NCI-H748 treated with DMSO at 0.1 percent for 48 hours (cell line): ENCODE measurements at regions not wholly inside any gene's neighbourhood (a gene's known extent, or its start where the extent isn't known, plus 50 kb on each side); places are given as distances from the start of the nearest gene placed in this dataset.

Experiments
- DNase-seq: peaks from one replicate; lab custom pipeline; 2025; lab: John Stamatoyannopoulos, UW

- no peak for DNase-seq
These were observed 1558.9 kb downstream of the FAM181B start for GRCh38 chr11:81174646-81175330.

DNA sequence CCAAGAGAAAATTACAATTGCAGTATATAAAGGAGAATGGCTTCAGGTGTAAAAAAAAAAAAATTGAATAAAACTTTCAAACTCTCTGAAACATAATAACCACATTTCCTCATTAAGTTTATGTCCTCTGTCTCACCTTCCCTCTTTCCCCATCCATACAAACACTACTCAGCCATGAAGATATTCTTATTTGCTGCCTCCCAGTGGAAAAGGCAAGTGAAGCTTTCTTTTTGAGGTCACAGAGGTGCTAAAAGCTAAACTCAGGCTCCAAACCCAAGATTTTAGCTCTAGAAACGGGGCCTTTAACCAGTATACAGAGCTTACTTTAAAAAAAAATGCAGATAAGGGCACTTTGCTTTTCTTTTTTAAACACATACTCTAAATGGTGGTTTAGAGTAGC, 1568.5 kb downstream of the FAM181B start:
- no peak for DNase-seq

DNA sequence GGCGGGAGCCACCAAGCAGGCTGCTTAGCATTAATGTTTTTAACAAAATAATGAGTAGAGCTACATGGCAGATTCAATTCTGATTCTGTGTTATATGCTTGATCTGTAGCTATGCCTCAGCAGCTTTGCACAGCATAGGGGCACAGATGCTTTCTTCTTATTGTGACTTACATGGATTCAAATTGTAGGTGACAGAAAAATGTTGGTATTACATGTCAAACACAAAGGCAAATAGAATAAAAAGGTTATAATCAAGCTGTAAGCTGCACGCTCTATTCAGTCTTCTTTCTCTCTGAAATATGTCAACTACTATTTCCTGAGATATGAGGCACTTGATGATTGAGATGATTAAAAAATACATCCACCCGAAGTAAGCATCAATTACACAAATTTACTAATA, 1573.8 kb downstream of the FAM181B start:
- DNase-seq, result no peak

- no peak for DNase-seq
These were observed 1598.1 kb downstream of the FAM181B start for GRCh38 chr11:81135570-81135969.

GRCh38 chr11:81129618-81130017, 1604.0 kb downstream of the FAM181B start:
- DNase-seq, result no peak

DNA sequence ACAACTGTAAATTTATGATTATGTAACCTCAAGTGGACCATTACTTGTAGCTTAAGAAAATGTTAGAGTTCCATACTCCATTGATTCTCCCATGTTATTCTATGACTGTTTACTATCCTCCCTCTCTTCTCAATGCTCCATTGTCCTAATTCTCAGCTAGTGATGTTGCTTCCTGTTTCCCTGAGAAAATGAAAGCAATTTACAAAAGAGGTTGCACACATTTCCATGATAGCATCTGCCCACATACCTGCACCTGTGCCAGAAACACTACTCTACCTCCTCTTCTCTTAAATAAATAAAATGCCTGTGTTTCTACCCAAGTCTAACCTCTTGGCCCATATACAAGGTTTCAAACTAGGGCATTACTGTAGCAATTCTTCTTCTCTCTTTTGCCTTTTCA, 1620.9 kb downstream of the FAM181B start:
- no peak for DNase-seq

GRCh38 chr11:81104051-81104450, 1629.6 kb downstream of the FAM181B start:
- no peak for DNase-seq

GRCh38 chr11:81098471-81098870, 1635.2 kb downstream of the FAM181B start:
- no peak for DNase-seq

GRCh38 chr11:81092522-81092921, 1641.1 kb downstream of the FAM181B start:
- DNase-seq, result no peak

- DNase-seq, result no peak
These were observed 1644.4 kb downstream of the FAM181B start for GRCh38 chr11:81089242-81089641.

- DNase-seq, result no peak
These were observed 1639.6 kb upstream of the TENM4 start for GRCh38 chr11:81080476-81080875.

DNA sequence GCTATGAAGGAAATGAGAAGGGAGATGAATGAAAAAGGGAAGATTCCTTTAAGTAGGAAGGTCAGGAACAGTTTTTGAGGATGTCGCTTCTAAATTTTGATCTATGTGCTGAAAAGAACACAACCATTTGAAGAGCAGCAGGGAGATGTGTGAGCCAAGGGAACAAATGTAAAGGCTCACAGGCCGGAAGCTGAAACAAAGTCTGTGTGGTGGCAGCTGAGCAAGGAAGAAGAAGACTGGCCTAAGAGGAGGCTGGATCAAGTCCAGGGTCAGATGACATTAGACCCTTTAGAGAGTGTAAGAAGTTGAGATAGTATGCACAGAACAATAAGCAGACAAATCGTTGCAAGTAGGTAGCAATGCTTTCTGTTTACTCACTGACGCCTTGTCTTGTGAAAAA, 1631.4 kb upstream of the TENM4 start:
- DNase-seq, result no peak

DNA sequence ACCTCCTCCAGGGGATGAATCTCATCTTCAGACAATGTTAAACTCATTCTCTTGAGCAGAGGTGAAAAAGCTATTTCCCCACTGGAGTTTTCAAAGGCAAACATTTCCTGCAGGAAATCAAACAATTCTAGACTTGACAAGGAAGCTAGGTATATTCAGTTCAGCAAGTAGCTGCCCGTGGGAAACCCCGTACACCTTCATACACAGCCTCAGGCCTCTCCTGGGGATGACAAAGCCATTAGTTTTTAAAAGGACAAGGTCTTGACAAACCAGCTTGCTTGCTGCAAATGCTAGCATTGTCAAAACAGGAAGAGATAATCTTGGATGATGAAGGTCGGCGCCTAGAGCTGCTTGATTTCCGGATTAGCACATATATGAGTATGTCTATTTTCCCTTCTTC, 1630.8 kb upstream of the TENM4 start:
- DNase-seq, result no peak

DNA sequence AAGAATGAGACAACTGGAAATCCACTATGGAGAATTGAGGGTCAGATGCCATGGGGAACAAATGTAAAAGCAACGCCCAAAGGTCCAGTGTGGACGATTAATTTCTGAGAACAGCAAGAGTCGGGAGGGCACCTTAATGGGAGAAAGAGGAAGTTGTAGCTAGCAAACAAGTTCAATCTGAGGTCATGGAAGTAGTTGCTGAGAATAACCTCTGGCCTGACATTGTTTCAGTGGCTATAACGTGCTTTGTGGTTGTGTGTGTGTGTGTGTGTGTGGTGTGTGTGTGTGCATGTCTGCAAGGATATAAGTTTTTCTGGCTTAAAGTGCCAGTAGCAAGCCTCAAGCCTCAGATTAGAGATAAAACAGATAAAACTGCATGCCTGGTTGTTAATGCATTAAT, 1630.1 kb upstream of the TENM4 start:
- no peak for DNase-seq

DNA sequence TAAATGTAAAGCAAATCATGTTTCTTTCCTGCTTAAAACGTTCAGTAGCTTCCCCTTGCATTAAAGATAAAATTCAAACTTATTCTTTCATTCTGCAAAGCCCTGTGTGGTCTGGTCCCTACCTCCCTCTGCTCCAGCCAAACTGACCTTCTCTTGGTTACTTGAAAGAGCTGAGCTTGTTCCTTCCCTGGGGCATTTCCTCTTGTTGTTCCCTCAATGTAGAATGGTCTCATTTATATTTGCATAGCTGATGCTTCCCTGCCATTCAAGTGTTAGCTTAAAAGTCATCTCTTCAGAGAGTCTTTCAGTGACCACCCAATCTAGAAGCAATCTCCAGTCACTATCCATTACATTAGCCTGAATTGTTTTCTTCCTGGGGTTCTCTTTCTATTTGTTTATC, 1618.5 kb upstream of the TENM4 start:
- DNase-seq, result no peak

DNA sequence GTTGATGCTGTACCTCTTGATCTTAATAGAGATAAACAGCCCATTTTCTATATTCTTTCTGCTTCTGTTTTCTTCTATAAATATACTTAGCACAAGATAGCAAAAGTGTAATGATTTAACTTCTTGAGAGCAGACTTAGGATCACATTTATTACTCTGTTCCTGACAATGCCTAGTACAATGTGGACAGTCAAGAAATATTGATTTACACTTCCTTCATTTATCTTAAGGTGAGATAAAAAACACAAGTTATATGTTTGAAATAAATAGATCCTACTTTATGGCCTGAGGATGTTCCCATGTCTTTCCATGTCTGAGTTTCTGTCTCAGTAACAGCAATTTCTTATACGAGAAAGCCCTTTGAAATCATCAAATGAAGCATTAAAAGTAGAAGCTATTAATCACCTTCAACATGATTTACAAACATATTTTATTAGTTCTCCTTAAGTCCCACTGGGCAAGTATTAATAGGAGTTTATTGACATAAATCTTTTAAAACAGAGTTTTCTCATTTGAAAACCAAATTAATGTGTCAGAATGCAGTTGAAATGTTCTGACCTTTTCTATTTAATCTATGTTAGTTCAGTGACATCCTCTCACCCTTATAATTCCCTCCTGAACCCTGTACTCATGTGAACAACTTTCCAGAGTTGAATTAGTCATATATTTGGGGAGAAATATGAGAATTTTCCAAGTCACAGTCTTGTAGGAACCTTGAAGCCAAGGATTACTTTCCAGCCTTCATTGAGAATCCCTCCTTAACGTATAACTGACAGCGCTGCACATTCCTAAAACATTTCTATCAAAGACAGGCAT, 1611.7 kb upstream of the TENM4 start:
- no peak for DNase-seq

- no peak for DNase-seq
These were observed 1599.2 kb upstream of the TENM4 start for GRCh38 chr11:81039916-81040524.

- DNase-seq, result no peak
These were observed 1595.5 kb upstream of the TENM4 start for GRCh38 chr11:81036168-81036870.

- DNase-seq, result no peak
These were observed 1593.1 kb upstream of the TENM4 start for GRCh38 chr11:81033779-81034540.

- DNase-seq, result no peak
These were observed 1592.1 kb upstream of the TENM4 start for GRCh38 chr11:81032906-81033305.

DNA sequence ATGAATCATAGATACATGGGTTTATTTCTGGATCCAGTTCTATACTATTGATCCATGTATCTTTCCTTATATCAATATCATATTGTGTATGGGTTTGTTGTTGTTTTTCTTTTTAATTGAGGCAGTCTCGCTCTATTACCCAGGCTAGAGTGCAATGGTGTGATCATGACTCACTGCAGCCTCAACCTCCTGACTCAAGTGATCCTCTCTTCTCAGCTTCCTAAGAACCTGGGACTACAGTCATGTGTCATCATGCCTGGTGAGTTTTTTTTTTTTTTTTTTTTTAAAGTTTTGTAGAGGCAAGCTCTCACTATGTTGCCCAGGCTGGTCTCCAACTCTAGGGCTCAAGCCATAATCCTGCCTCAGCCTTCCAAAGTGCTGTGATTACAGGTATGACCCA, 1589.4 kb upstream of the TENM4 start:
- no peak for DNase-seq

DNA sequence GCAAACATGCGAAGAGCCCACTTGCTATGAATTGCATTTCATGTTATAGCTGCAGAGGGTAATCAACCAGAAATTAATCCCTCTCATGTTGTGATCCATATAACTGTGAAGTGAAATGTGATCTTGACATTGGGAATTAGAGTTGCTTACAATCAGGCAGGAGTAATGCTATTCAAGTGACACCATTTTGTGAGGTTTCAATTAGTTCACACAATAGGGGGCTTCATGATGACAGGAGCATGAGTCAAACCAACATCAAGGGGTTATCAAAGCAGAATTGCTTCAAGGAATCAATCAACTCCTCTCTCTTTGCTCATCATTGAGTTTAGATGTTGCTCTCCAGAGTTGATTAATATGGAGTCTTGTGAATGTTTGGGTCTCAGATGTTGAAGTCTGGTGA, 1585.2 kb upstream of the TENM4 start:
- DNase-seq, result no peak
